AG10803 (cell line): ENCODE measurements at regions not wholly inside any gene's neighbourhood (a gene's known extent, or its start where the extent isn't known, plus 50 kb on each side); places are given as distances from the start of the nearest gene placed in this dataset.
A peak's percentile ranks its signal among the peaks of the same experiment; 100 is the strongest.

ENCODE experiments used
- DNase-seq: peaks from one replicate; pipeline ENCODE4 v3.0.0; 2010; ENCODE audit warnings: low read depth
- H3K4me3 ChIP-seq: 2 replicates; pipeline ENCODE4 v1.5.1; 2011; ENCODE audit warnings: mild to moderate bottlenecking, low read length, control low read depth
- TF ChIP-seq, protein P1 (sequence below): conservative IDR thresholded peaks from 2 replicates; pipeline ENCODE4 v1.5.1; 2011; ENCODE audit warnings: mild to moderate bottlenecking, low read length, control low read depth, inconsistent platforms

DNA sequence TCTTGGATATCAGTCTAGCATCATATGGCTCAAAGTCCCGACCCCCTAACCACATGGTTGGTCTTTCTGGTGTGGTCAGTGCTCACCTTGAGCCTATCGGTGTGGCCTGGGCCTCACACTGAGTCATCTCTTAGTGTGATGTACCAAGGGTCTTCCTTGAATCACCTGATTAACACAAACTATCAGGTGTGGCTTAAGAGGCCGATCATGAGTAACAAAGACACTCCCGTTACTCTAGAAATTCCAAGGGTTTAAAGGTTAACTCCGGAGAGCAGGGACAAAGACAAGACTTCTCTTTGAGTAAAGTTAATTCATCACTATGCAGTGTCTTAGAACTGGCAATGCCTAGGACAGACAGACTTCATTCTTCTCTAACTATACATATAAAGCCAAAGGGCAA lies 52.3 kb upstream of the ARMC3 start:
- DNase-seq, result no peak
- no peak overlapping the region for H3K4me3 ChIP-seq

DNA sequence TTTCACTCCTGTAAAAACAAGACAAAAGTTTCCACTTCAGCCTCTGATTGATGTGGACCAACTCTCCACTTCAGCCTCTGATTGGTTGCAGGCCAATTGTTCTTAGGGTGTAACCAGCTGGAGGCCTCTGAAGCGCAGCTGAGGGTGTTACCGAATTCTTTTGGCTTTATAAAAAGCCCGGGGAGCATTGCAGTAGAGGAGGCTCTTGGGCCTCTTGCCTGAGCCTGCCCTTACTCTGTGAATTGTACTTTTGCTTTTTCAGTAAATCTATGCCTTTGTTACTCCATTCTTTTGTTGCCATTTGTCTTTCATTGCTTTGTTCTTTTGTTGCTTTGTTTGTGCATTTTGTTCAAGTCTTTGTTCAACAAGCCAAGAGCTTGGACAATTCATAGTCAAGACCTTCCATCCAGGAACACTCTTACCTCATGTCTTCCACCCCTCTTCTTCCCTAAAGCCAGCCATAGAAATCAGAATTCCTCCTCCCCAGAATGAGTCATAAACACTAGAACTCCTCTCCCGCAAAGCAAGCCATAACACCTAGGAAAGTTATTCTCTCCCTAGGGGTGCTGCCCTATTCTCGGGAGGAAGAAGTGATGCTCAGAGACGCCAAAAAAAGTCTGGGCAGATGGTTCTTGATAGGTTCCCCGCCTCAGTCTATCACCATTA lies 53.5 kb upstream of the ARMC3 start:
- no peak for DNase-seq
- TF ChIP-seq, protein P1, sequence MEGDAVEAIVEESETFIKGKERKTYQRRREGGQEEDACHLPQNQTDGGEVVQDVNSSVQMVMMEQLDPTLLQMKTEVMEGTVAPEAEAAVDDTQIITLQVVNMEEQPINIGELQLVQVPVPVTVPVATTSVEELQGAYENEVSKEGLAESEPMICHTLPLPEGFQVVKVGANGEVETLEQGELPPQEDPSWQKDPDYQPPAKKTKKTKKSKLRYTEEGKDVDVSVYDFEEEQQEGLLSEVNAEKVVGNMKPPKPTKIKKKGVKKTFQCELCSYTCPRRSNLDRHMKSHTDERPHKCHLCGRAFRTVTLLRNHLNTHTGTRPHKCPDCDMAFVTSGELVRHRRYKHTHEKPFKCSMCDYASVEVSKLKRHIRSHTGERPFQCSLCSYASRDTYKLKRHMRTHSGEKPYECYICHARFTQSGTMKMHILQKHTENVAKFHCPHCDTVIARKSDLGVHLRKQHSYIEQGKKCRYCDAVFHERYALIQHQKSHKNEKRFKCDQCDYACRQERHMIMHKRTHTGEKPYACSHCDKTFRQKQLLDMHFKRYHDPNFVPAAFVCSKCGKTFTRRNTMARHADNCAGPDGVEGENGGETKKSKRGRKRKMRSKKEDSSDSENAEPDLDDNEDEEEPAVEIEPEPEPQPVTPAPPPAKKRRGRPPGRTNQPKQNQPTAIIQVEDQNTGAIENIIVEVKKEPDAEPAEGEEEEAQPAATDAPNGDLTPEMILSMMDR, result no peak
- no peak overlapping the region for H3K4me3 ChIP-seq

More for the DNA sequence above, 52.3 kb upstream of the ARMC3 start:
- TF ChIP-seq, protein P1, result no peak

DNA sequence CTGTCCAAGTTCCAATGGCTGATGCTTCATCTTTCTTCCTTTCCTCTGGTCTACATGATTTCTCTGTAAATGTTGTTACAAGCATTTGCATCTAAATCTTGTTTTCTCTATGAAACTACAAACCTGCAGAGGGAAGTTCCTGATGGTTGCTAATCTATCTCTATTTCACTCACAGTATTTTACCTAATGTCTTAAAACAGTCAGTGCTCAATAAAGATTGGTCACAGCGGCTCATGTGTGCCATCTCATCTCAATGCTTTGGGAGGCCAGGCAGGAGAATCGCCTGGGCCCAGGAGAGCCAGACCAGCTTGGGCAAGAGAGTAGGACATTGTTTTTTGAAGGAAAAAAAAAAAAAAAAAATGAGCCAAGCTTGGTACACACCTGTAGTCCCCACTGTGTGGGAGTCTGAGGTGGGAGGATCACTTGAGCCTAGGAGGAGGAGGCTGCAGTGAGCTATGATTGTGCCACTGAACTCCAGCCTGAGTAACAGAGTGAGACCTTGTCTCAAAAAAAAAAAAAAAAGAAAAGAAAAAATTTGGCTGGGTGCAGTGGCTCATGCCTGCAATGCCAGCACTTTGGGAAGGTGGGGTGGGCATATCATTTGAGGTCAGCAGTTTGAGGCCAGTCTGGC lies 71.3 kb upstream of the ARMC3 start:
- TF ChIP-seq, protein P1, result no peak
- DNase-seq, result no peak
- H3K4me3 ChIP-seq, result no peak overlapping the region

DNA sequence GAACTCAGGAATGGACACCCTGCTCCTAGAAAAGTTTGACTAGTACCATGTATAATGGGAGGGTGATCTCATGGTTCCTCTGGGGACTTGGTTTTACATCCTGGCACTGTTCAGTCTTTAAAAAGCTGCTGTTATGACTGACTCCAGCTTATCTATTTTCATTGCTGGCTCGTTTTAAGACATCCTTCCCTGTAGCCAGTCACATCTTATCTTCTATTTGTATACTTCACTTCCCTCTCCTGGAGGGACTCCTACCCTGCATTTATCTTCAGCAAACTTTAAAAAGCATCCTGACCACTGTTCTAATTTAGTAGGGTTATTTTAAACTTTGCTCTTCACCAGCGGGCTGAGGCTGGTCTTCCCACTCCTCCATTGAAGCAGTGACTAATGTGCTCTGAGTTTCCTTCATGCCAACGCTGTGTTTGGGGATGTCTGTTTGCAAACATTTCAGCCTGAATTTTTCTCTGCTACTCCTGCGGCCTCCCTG lies 72.9 kb upstream of the ARMC3 start:
- TF ChIP-seq, protein P1, result peak; percentile 5; the same call in 1 of the 2 replicates
- DNase-seq, result no peak

DNA sequence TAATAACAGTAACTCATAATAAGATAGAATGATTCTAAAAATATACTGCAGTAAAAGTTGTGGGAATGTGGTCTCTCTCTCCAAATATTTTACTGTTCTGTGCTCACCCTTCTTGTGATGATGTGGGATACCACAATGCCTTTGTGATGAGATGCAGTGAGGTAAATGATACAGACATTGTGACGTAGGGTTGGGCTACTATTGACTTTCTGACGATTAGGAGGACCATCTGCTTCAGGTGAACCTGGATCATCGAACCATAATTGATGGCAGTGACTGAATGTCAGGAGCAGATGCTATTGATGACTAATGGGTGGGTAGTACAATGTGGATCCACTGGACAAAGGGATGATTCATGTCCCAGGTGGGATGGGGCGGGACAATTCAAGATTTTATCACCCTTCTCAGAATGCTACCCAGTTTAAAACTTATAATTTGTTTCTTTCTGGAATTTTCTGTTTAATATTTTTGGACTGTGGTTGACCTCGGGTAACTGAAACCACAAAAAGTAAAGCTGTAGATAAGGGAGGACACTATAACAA lies 73.9 kb upstream of the ARMC3 start:
- no peak overlapping the region for H3K4me3 ChIP-seq
- TF ChIP-seq, protein P1, result no peak
- no peak for DNase-seq

More for the DNA sequence above, 72.9 kb upstream of the ARMC3 start:
- no peak overlapping the region for H3K4me3 ChIP-seq

DNA sequence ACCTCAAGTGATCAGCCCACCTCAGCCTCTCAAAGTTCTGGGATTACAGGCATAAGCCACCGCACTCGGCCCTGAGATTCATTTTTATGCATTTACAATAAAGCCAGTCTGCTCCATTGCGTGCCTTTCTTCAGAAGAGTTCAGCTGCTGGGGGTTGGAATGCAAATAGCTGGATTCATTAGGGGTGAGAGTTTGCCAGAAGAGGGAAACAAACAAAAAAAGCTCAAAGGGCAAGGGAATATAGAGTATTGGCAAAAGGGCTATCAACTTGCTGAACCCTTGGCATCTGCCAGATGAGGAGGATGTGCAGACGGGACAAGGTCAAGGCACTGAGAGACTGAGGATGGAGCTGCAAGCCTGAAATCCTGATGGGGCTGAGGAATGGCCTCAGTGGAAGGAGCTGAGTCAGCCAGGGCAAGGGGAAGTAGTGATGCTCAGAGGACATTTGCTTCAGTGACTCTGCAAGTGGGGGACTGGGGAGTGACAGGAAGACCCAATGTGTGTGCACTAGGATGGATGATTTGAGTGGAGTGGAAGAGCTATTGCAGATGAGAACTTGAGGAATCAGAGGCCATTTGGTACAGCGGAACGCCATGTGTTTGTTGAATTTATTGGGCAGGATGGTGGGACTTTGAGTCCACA lies 75.0 kb upstream of the ARMC3 start:
- TF ChIP-seq, protein P1, result no peak
- no peak overlapping the region for H3K4me3 ChIP-seq
- DNase-seq, result no peak
